ENCODE measurements at regions not wholly inside any gene's neighbourhood (a gene's known extent, or its start where the extent isn't known, plus 50 kb on each side); places are given as distances from the start of the nearest gene placed in this dataset.

DNA sequence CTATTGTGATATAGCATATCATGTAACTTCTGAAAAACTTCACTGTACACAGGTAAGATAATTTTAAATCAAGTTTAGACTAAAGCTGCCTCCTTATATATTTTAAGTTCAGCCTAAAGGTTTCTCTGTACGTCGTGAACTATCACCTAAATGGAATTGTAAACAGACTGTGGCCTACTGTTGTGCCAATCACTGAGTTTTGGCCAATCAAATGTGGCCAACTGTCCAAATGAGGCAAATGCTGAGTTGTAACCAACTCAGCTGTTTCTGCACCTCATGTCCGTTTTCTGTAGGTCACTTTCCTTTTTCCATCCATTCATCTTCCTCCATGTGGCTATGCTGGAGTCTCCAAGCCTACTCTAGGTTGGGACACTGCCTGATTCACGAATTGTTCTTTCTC lies 63.7 kb upstream of the ST6GALNAC3 start:
- 43% methylated on average over 4 of the region's 4 CpGs for WGBS (ENCODE audit: missing lambda C conversion rate)
- H3K4me1 ChIP-seq, result peaks cover 9% of the 10 kb centered on the region; the same call in 1 of the 3 replicates
- ChIA-PET CTCF (no interaction called here), POLR2A (no interaction called here)
- DNase-seq (ENCODE audit: low read depth in 1 of 2, low spot score in 1 of 2) (no peak), FAIRE-seq (no peak), ATAC-seq (no peak)
- no peak overlapping the region for H3K27ac ChIP-seq
- H3K9me3 ChIP-seq, result no peaks in the 10 kb centered on the region
- H3K4me3 ChIP-seq, result no peak overlapping the region
- TF ChIP-seq HOXA7 (CRISPR knock-in tag; IDR thresholded peaks at IDR 0.05), result no peak
- H3K4me2 ChIP-seq, result no peak overlapping the region

DNA sequence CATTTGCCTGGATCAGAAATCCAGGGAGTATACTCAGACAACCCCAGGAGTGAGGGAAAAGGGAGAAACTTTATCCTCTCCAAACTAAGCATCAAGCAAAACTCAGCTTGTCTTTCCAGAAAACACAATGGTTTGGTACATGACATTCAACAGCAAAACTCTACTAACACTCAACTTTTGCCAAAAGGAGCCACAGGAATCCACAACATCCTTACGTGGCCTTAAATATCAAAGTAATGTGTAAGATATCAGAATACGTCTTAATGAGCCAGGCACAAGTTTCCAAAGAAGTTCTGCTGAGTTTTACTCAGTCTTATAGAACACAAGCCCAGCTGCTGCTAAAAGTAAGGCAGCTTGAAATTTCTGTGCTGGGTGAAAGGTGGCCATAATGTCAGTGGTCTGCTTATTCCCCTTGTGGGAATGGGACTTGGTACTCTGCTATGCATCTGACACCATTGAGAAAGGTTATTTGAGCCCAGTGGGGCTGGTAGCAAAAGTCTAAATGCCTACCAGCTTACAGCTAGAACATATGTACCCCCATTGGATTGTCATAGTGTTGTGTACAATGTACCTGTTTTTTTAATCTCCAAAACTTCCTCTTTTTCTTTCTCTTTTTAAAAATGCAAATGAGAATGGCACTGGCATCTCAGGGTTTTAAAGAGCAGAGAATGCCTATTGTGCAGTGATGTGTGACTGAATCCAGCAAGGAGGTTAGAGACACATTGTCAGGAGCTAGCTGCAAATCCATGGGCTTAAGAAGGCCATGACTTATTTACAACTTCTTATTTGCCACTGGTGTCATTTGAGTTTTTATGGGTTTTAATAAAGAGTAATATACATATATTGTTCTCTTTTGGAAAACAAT lies 62.0 kb upstream of the ST6GALNAC3 start:
- POLR2A ChIA-PET, result no interaction called here
- no peak overlapping the region for H3K4me3 ChIP-seq
- CTCF ChIA-PET, result interaction anchor here (0.7 to 0.8 kb wide), 2 partner anchors 22 to 163 kb away, joined by 3 read pairs; no protein-coding TSS in a partner anchor
- no peaks in the 10 kb centered on the region for H3K4me1 ChIP-seq
- 20% methylated on average over 2 of the region's 2 CpGs for WGBS (ENCODE audit: missing lambda C conversion rate)
- no peaks in the 10 kb centered on the region for H3K9me3 ChIP-seq
- H3K4me2 ChIP-seq, result no peak overlapping the region
- FAIRE-seq (no peak), ATAC-seq (no peak), DNase-seq (ENCODE audit: low read depth in 1 of 2, low spot score in 1 of 2) (no peak)
- TF ChIP-seq ZC3H11A (IDR thresholded peaks at IDR 0.05) (no peak), HOXB13 (CRISPR knock-in tag; IDR thresholded peaks at IDR 0.05; ENCODE audit: low read depth) (no peak), NR3C1 (IDR thresholded peaks at IDR 0.05) (no peak), HOXB5 (CRISPR knock-in tag; IDR thresholded peaks at IDR 0.05) (no peak), POLR2AphosphoS2 (conservative IDR thresholded peaks at IDR 0.05; ENCODE audit: low read length) (no peak), BHLHE40 (IDR thresholded peaks at IDR 0.05; ENCODE audit: low read depth, low read length) (no peak), HES2 (IDR thresholded peaks at IDR 0.05) (no peak), KDM1A (IDR thresholded peaks at IDR 0.05; ENCODE audit: low read depth) (no peak), HEYL (CRISPR knock-in tag; IDR thresholded peaks at IDR 0.05) (no peak), RAD21 (conservative IDR thresholded peaks at IDR 0.05 in 1 of 2, IDR thresholded peaks at IDR 0.05 in 1 of 2) (no peak), CEBPB (IDR thresholded peaks at IDR 0.05) (no peak), CBX8 (IDR thresholded peaks at IDR 0.05) (no peak)
- no peak overlapping the region for H3K27ac ChIP-seq

DNA sequence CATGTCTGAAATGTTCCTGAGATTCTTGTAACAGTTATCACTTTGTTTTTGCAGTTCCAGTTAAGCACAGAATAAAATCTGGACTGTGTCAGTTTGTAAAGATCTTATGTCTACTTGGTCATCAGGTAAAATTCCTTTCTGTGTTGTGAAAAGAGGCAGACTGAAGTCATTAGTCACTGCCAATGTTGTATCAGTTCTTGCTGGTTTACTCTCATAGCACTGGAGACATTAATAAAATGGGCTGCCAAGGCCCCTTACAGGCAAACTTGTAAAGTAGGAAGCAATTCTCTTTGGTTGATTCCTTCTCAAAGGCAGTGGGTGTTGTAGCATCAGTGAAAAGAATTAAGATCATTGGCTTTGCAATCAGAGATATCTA lies 61.4 kb upstream of the ST6GALNAC3 start:
- H3K9me3 ChIP-seq, result no peaks in the 10 kb centered on the region
- ChIA-PET POLR2A (no interaction called here), CTCF (no interaction called here)
- TF ChIP-seq, protein P1, sequence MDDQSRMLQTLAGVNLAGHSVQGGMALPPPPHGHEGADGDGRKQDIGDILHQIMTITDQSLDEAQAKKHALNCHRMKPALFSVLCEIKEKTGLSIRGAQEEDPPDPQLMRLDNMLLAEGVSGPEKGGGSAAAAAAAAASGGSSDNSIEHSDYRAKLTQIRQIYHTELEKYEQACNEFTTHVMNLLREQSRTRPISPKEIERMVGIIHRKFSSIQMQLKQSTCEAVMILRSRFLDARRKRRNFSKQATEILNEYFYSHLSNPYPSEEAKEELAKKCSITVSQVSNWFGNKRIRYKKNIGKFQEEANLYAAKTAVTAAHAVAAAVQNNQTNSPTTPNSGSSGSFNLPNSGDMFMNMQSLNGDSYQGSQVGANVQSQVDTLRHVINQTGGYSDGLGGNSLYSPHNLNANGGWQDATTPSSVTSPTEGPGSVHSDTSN (IDR thresholded peaks at IDR 0.05), result no peak
- TF ChIP-seq FOXS1 (CRISPR knock-in tag; IDR thresholded peaks at IDR 0.05), result no peak
- TF ChIP-seq TP53 (CRISPR knock-in tag; IDR thresholded peaks at IDR 0.05), result no peak
- TF ChIP-seq NPAS2 (CRISPR knock-in tag; IDR thresholded peaks at IDR 0.05; ENCODE audit: borderline replicate concordance), result no peak
- no peak for TF ChIP-seq RCOR1 (IDR thresholded peaks at IDR 0.05; ENCODE audit: low read depth, low read length)
- TF ChIP-seq SMC3 (IDR thresholded peaks at IDR 0.05), result no peak
- TF ChIP-seq JUN (IDR thresholded peaks at IDR 0.05), result no peak
- no peak for TF ChIP-seq MAZ (IDR thresholded peaks at IDR 0.05; ENCODE audit: borderline replicate concordance, low read depth, low read length)
- no peak for TF ChIP-seq GATA3 (IDR thresholded peaks at IDR 0.05; ENCODE audit: borderline replicate concordance)
- TF ChIP-seq CHD2 (IDR thresholded peaks at IDR 0.05; ENCODE audit: low read length, partially characterized antibody), result no peak
- H3K27ac ChIP-seq, result no peak overlapping the region
- H3K4me1 ChIP-seq, result no peaks in the 10 kb centered on the region
- no peak for ATAC-seq
- H3K4me2 ChIP-seq, result no peak overlapping the region
- FAIRE-seq, result no peak
- no peak overlapping the region for H3K4me3 ChIP-seq
- DNase-seq (ENCODE audit: low read depth in 1 of 2, low spot score in 1 of 2), result no peak
